HCT116 (cell line): ENCODE measurements at regions not wholly inside any gene's neighbourhood (a gene's known extent, or its start where the extent isn't known, plus 50 kb on each side); places are given as distances from the start of the nearest gene placed in this dataset.

ENCODE experiments used
- ATAC-seq: fragments of 200-7000 bp; cut with Tn5 transposase; 2 replicates; pipeline ENCODE4 v1.9.1; 2020; ENCODE audit warnings: mild to moderate bottlenecking, moderate library complexity
- BruUV-seq: library from RNA; stranded (reverse); fragments of 400-500 nt; replicated peaks from 2 replicates; lab custom pipeline; 2021; lab: Mats Ljungman, UMichigan
- CTCF ChIA-PET: fragments of 300-600 bp; sonication (Branson Sonifier 250); formaldehyde crosslinking; loops from one replicate; lab custom pipeline; 2021; ENCODE audit warnings: antibody characterized with exemption; lab: Charles Lee
- POLR2A ChIA-PET: fragments of 300-600, 350-600 bp; sonication (Branson Sonifier 250); formaldehyde crosslinking; loops from one replicate; lab custom pipeline; 2021; ENCODE audit warnings: antibody characterized with exemption; lab: Charles Lee
- RAD21 ChIA-PET, 2 experiments: fragments of 300-600 bp; sonication (Branson Sonifier 250); formaldehyde crosslinking; loops; one replicate each; lab custom pipeline; 2023; ENCODE audit warnings: low total read pairs in 2 of 2; ENCODE audit not compliant: uncharacterized antibody in 2 of 2, unreplicated experiment in 2 of 2, low non-redundant PET in 1 of 2; lab: Charles Lee
- DNase-seq: peaks from one replicate; pipeline ENCODE4 v3.0.0-alpha.2; 2010; ENCODE audit warnings: low read depth, low spot score
- H2AFZ ChIP-seq: fragments of 200-600 bp; shearing (Covaris generic), sonication (generic); 2 replicates; pipeline ENCODE4 v1.6.1; 2017; ENCODE audit warnings: low read depth, mixed run types, mixed read lengths, antibody characterized with exemption, low read length; ENCODE audit not compliant: poor library complexity, severe bottlenecking
- H3K27ac ChIP-seq: 2 replicates; pipeline ENCODE4 v1.5.1; 2012; ENCODE audit warnings: low read depth, low read length
- H3K27me3 ChIP-seq: fragments of 200-600 bp; sonication (generic); 2 replicates; pipeline ENCODE4 v1.6.1; 2016; ENCODE audit warnings: mixed run types, low read length, mixed read lengths; ENCODE audit not compliant: insufficient read depth
- H3K36me3 ChIP-seq, 2 experiments: fragments of 200-500 bp in 1 of 2; fragments of 200-600 bp in 1 of 2; sonication (Bioruptor generic) in 1 of 2; sonication (generic) in 1 of 2; 2 replicates each; pipeline versions ENCODE4 v1.5.1 to v1.6.1; 2014 to 2016; ENCODE audit warnings: low read length in 2 of 2, inconsistent platforms in 1 of 2, mixed read lengths in 1 of 2, mixed run types in 1 of 2; ENCODE audit not compliant: insufficient read depth in 2 of 2, control insufficient read depth in 1 of 2
- H3K4me1 ChIP-seq, 2 experiments: fragments of 200-600 bp in 1 of 2; sonication (generic) in 1 of 2; 2 replicates each; pipeline versions ENCODE4 v1.5.1 to v1.6.1; 2012 to 2017; ENCODE audit warnings: low read length in 2 of 2, inconsistent platforms in 1 of 2, mild to moderate bottlenecking in 1 of 2, mixed read lengths in 1 of 2, mixed run types in 1 of 2, moderate library complexity in 1 of 2; ENCODE audit not compliant: insufficient read depth in 2 of 2, control insufficient read depth in 1 of 2
- H3K4me2 ChIP-seq: fragments of 200-600 bp; sonication (generic); 2 replicates; pipeline ENCODE4 v1.6.1; 2017; ENCODE audit warnings: mixed run types, low read length, mixed read lengths
- H3K4me3 ChIP-seq, 2 experiments: fragments of 200-600 bp in 1 of 2; sonication (generic) in 1 of 2; replicated peaks in 1 of 2; 2 replicates each; pipeline ENCODE4 v1.5.1; 2011 to 2016; ENCODE audit warnings: low read length in 2 of 2, control low read depth in 1 of 2, low read depth in 1 of 2, mild to moderate bottlenecking in 1 of 2, mixed read lengths in 1 of 2, mixed run types in 1 of 2
- H3K79me2 ChIP-seq: fragments of 200-600 bp; sonication (generic); 2 replicates; pipeline ENCODE4 v1.6.1; 2017; ENCODE audit warnings: mild to moderate bottlenecking, mixed run types, low read length, moderate library complexity, mixed read lengths; ENCODE audit not compliant: insufficient read depth
- H3K9ac ChIP-seq: fragments of 200-600 bp; sonication (generic); 2 replicates; pipeline ENCODE4 v1.6.1; 2016; ENCODE audit warnings: low read length, mixed read lengths
- H3K9me2 ChIP-seq: fragments of 200-600 bp; sonication (generic), shearing (Covaris generic); 2 replicates; pipeline ENCODE4 v1.6.1; 2017; ENCODE audit warnings: mixed run types, mild to moderate bottlenecking, moderate library complexity; ENCODE audit not compliant: insufficient read depth
- H3K9me3 ChIP-seq, 2 experiments: fragments of 200-500 bp in 1 of 2; fragments of 200-600 bp in 1 of 2; sonication (Bioruptor generic) in 1 of 2; sonication (generic) in 1 of 2; 2 replicates each; pipeline ENCODE4 v1.6.1; 2014 to 2017; ENCODE audit warnings: low read length in 2 of 2, mixed read lengths in 2 of 2, inconsistent platforms in 1 of 2, low read depth in 1 of 2, mild to moderate bottlenecking in 1 of 2, mixed run types in 1 of 2, moderate library complexity in 1 of 2; ENCODE audit not compliant: control insufficient read depth in 1 of 2, insufficient read depth in 1 of 2
- H4K20me1 ChIP-seq: fragments of 200-600 bp; sonication (generic), shearing (Covaris generic); 2 replicates; pipeline ENCODE4 v1.6.1; 2017; ENCODE audit warnings: mixed run types, mild to moderate bottlenecking, moderate library complexity; ENCODE audit not compliant: insufficient read depth
- CEBPB ChIP-seq: IDR thresholded peaks from 2 replicates; pipeline ENCODE4 v1.6.1; 2012; ENCODE audit warnings: low read depth
- EGR1 ChIP-seq: IDR thresholded peaks from 2 replicates; pipeline ENCODE4 v1.6.1; 2012; ENCODE audit warnings: low read depth
- ELF1 ChIP-seq: IDR thresholded peaks from 2 replicates; pipeline ENCODE4 v1.6.1; 2012; ENCODE audit warnings: low read depth, borderline replicate concordance
- EZH2 ChIP-seq: fragments of 200-600 bp; sonication (generic); IDR thresholded peaks from 2 replicates; pipeline ENCODE4 v1.6.1; 2017; ENCODE audit warnings: antibody characterized with exemption, mixed run types
- EZH2phosphoT487 ChIP-seq: fragments of 200-600 bp; IDR thresholded peaks from 2 replicates; pipeline ENCODE4 v1.6.1; 2018; ENCODE audit warnings: antibody characterized with exemption, borderline replicate concordance
- FOSL1 ChIP-seq: IDR thresholded peaks from 2 replicates; pipeline ENCODE4 v1.6.1; 2012; ENCODE audit warnings: low read depth
- JUND ChIP-seq: IDR thresholded peaks from 2 replicates; pipeline ENCODE4 v1.6.1; 2012
- POLR2AphosphoS5 ChIP-seq: IDR thresholded peaks from 2 replicates; pipeline ENCODE4 v1.6.1; 2011; ENCODE audit warnings: mild to moderate bottlenecking, low read depth, low read length, moderate library complexity
- RAD21 ChIP-seq: IDR thresholded peaks from 2 replicates; pipeline ENCODE4 v1.6.1; 2012; ENCODE audit warnings: low read depth, mild to moderate bottlenecking
- SP1 ChIP-seq: IDR thresholded peaks from 2 replicates; pipeline ENCODE4 v1.6.1; 2012; ENCODE audit warnings: low read depth
- SRF ChIP-seq: IDR thresholded peaks from 2 replicates; pipeline ENCODE4 v1.6.1; 2012; ENCODE audit warnings: low read depth
- TCF7L2 ChIP-seq: IDR thresholded peaks from 2 replicates; pipeline ENCODE4 v1.7.0; 2011; ENCODE audit warnings: borderline replicate concordance, inconsistent platforms; ENCODE audit not compliant: insufficient read depth, insufficient read length; ENCODE audit errors: extremely low read depth
- ZBTB33 ChIP-seq: IDR thresholded peaks from 2 replicates; pipeline ENCODE4 v1.6.1; 2011; ENCODE audit warnings: mild to moderate bottlenecking, low read length, moderate library complexity; ENCODE audit not compliant: insufficient replicate concordance; ENCODE audit errors: extremely low read depth
- intact Hi-C: fragments of 100-400 bp; cut with micrococcal nuclease; formaldehyde crosslinking; loops from 2 replicates; pipeline ENCODE4 v1.10.0; 2022
- TF ChIP-seq, protein P1 (sequence below): IDR thresholded peaks from 2 replicates; pipeline ENCODE4 v1.6.1; 2012

GRCh38 chr20:7113577-7114466 lies 346.3 kb downstream of the BMP2 start:
- no peak overlapping the region for H3K4me2 ChIP-seq
- H4K20me1 ChIP-seq: no peaks in the 10 kb centered on the region
- intact Hi-C loops: no loop called here
- BruUV-seq: no TSS peak
- no peaks in the 10 kb centered on the region for H3K27me3 ChIP-seq
- H3K9me3 ChIP-seq: peaks cover 0 to 4% of the 10 kb centered on the region in 2 experiments; a peak in 2 of 4 replicates
- RAD21 ChIA-PET: no interaction called here
- no peak overlapping the region for H2AFZ ChIP-seq
- no peak overlapping the region for H3K27ac ChIP-seq
- no peaks in the 10 kb centered on the region for H3K4me1 ChIP-seq
- ATAC-seq: peak; percentile 63
- H3K79me2 ChIP-seq: no peaks in the 10 kb centered on the region
- POLR2A ChIA-PET: no interaction called here
- H3K4me3 ChIP-seq: no peak overlapping the region
- no peak for DNase-seq
- H3K9ac ChIP-seq: no peak overlapping the region
- no peaks in the 10 kb centered on the region for H3K9me2 ChIP-seq
- TF ChIP-seq ELF1 (no peak), TCF7L2 (no peak), EZH2 (no peak)
- TF ChIP-seq, protein P1, sequence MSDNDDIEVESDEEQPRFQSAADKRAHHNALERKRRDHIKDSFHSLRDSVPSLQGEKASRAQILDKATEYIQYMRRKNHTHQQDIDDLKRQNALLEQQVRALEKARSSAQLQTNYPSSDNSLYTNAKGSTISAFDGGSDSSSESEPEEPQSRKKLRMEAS: no peak
- CTCF ChIA-PET: interaction anchor here (0.7 to 0.8 kb wide), 2 partner anchors 172 to 1608 kb away, joined by 3 to 5 read pairs; no protein-coding TSS in a partner anchor
- H3K36me3 ChIP-seq: no peaks in the 10 kb centered on the region

- Histone ChIP-seq H3K9me3 (peaks cover 0 to 12% of the 10 kb centered on the region in 2 experiments; a peak in 1 of 4 replicates), H2AFZ (no peak overlapping the region), H3K4me2 (no peak overlapping the region), H3K4me3 (no peak overlapping the region), H3K79me2 (no peaks in the 10 kb centered on the region), H3K27me3 (no peaks in the 10 kb centered on the region), H3K9me2 (no peaks in the 10 kb centered on the region), H3K27ac (no peak overlapping the region), H3K9ac (no peak overlapping the region), H4K20me1 (no peaks in the 10 kb centered on the region), H3K4me1 (no peaks in the 10 kb centered on the region), H3K36me3 (no peaks in the 10 kb centered on the region)
- ChIA-PET RAD21 (no interaction called here), POLR2A (no interaction called here), CTCF (no interaction called here)
- DNase-seq: no peak
- BruUV-seq: no TSS peak
- ATAC-seq: no peak
- no peak for TF ChIP-seq FOSL1
- TF ChIP-seq JUND: no peak
- TF ChIP-seq, protein P1: no peak
- no peak for TF ChIP-seq SRF
- no peak for TF ChIP-seq CEBPB
- TF ChIP-seq RAD21: no peak
- no peak for TF ChIP-seq SP1
- no peak for TF ChIP-seq POLR2AphosphoS5
- TF ChIP-seq EZH2phosphoT487: no peak
- TF ChIP-seq ELF1: no peak
- TF ChIP-seq ZBTB33: no peak
- TF ChIP-seq EGR1: no peak
- intact Hi-C loops: no loop called here
These were observed 356.0 kb downstream of the BMP2 start for GRCh38 chr20:7123457-7123856.
